ENCODE measurements at regions not wholly inside any gene's neighbourhood (a gene's known extent, or its start where the extent isn't known, plus 50 kb on each side); places are given as distances from the start of the nearest gene placed in this dataset.

DNA sequence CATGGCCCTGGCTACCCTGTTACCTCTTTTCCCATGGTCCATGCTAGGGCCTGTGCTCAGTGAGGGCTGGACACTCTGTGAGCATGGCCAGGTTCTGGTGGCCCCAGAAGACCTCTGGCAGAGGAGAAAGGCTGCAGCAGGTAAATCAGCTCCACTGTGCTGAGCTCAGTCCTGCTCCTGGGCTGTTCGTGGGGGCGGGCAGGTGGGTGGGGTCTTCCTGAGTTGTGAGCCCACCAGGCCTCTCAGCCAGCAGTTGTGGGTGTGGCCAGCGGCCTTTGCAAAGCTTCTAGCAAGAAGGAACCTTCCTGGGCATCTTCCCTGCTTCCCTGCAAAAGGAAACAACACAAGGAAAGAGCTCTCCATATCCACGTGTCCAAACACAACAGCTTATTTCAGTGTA is 85.3 kb upstream of the STX18 start:
- H3K4me3 Mint-ChIP-seq (ENCODE audit: low read depth, unreplicated experiment): no peak overlapping the region
- CTCF ChIA-PET: no interaction called here
- H3K27ac Mint-ChIP-seq (ENCODE audit: unreplicated experiment): no peak overlapping the region
- TF ChIP-seq, protein P1, sequence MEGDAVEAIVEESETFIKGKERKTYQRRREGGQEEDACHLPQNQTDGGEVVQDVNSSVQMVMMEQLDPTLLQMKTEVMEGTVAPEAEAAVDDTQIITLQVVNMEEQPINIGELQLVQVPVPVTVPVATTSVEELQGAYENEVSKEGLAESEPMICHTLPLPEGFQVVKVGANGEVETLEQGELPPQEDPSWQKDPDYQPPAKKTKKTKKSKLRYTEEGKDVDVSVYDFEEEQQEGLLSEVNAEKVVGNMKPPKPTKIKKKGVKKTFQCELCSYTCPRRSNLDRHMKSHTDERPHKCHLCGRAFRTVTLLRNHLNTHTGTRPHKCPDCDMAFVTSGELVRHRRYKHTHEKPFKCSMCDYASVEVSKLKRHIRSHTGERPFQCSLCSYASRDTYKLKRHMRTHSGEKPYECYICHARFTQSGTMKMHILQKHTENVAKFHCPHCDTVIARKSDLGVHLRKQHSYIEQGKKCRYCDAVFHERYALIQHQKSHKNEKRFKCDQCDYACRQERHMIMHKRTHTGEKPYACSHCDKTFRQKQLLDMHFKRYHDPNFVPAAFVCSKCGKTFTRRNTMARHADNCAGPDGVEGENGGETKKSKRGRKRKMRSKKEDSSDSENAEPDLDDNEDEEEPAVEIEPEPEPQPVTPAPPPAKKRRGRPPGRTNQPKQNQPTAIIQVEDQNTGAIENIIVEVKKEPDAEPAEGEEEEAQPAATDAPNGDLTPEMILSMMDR (IDR thresholded peaks at IDR 0.05; ENCODE audit: unreplicated experiment): no peak
- H3K4me1 Mint-ChIP-seq (ENCODE audit: low read depth, unreplicated experiment): no peaks in the 10 kb centered on the region
- DNase-seq: no peak
- no TSS peak for BruUV-seq (replicated peaks)
- no peaks in the 10 kb centered on the region for H3K36me3 Mint-ChIP-seq (ENCODE audit: insufficient read depth, unreplicated experiment)
- H3K27me3 Mint-ChIP-seq (ENCODE audit: unreplicated experiment): no peaks in the 10 kb centered on the region
- intact Hi-C loops (cut with micrococcal nuclease; ENCODE audit: unreplicated experiment): no loop called here
- H3K9me3 Mint-ChIP-seq (ENCODE audit: low read depth, unreplicated experiment): no peaks in the 10 kb centered on the region

GRCh38 chr4:4625488-4625887 is 83.6 kb upstream of the STX18 start:
- CTCF ChIA-PET: interaction anchor here (0.6 kb wide), 1 partner anchor 1583 kb away, joined by 3 read pairs; no protein-coding TSS in a partner anchor
- DNase-seq: no peak
- no peaks in the 10 kb centered on the region for H3K4me1 Mint-ChIP-seq (ENCODE audit: low read depth, unreplicated experiment)
- H3K27me3 Mint-ChIP-seq (ENCODE audit: unreplicated experiment): no peaks in the 10 kb centered on the region
- H3K9me3 Mint-ChIP-seq (ENCODE audit: low read depth, unreplicated experiment): no peaks in the 10 kb centered on the region
- no peaks in the 10 kb centered on the region for H3K36me3 Mint-ChIP-seq (ENCODE audit: insufficient read depth, unreplicated experiment)
- H3K27ac Mint-ChIP-seq (ENCODE audit: unreplicated experiment): no peak overlapping the region
- BruUV-seq (replicated peaks): no TSS peak
- no peak overlapping the region for H3K4me3 Mint-ChIP-seq (ENCODE audit: low read depth, unreplicated experiment)
- TF ChIP-seq, protein P1 (IDR thresholded peaks at IDR 0.05; ENCODE audit: unreplicated experiment): no peak
- intact Hi-C loops (cut with micrococcal nuclease; ENCODE audit: unreplicated experiment): no loop called here

- Mint-ChIP-seq H3K9me3 (ENCODE audit: low read depth, unreplicated experiment) (no peaks in the 10 kb centered on the region), H3K27me3 (ENCODE audit: unreplicated experiment) (no peaks in the 10 kb centered on the region), H3K27ac (ENCODE audit: unreplicated experiment) (no peak overlapping the region), H3K4me3 (ENCODE audit: low read depth, unreplicated experiment) (no peak overlapping the region), H3K36me3 (ENCODE audit: insufficient read depth, unreplicated experiment) (no peaks in the 10 kb centered on the region), H3K4me1 (ENCODE audit: low read depth, unreplicated experiment) (no peaks in the 10 kb centered on the region)
- CTCF ChIA-PET: no interaction called here
- TF ChIP-seq, protein P1 (IDR thresholded peaks at IDR 0.05; ENCODE audit: unreplicated experiment): no peak
- no TSS peak for BruUV-seq (replicated peaks)
- no peak for DNase-seq
- intact Hi-C loops (cut with micrococcal nuclease; ENCODE audit: unreplicated experiment): no loop called here
Observed at GRCh38 chr4:4624276-4624897, 82.5 kb upstream of the STX18 start.

- Mint-ChIP-seq H3K9me3 (ENCODE audit: low read depth, unreplicated experiment) (no peaks in the 10 kb centered on the region), H3K27me3 (ENCODE audit: unreplicated experiment) (no peaks in the 10 kb centered on the region), H3K27ac (ENCODE audit: unreplicated experiment) (no peak overlapping the region), H3K4me1 (ENCODE audit: low read depth, unreplicated experiment) (no peaks in the 10 kb centered on the region), H3K36me3 (ENCODE audit: insufficient read depth, unreplicated experiment) (no peaks in the 10 kb centered on the region), H3K4me3 (ENCODE audit: low read depth, unreplicated experiment) (no peak overlapping the region)
- TF ChIP-seq, protein P1 (IDR thresholded peaks at IDR 0.05; ENCODE audit: unreplicated experiment): no peak
- no peak for DNase-seq
- no TSS peak for BruUV-seq (replicated peaks)
- CTCF ChIA-PET: no interaction called here
- intact Hi-C loops (cut with micrococcal nuclease; ENCODE audit: unreplicated experiment): no loop called here
Observed at GRCh38 chr4:4619821-4620220, 78.0 kb upstream of the STX18 start.
